AG09309 (cell line): ENCODE measurements at regions not wholly inside any gene's neighbourhood (a gene's known extent, or its start where the extent isn't known, plus 50 kb on each side); places are given as distances from the start of the nearest gene placed in this dataset.

Source experiments
- DNase-seq: peaks from one replicate; pipeline ENCODE4 v3.0.0-alpha.2; 2010; ENCODE audit warnings: low read depth
- H3K4me3 ChIP-seq: 2 replicates; pipeline ENCODE4 v1.5.1; 2011; ENCODE audit warnings: mild to moderate bottlenecking, low read depth, low read length, moderate library complexity; ENCODE audit not compliant: control insufficient read depth
- TF ChIP-seq, protein P1 (sequence below): IDR thresholded peaks from 2 replicates; pipeline ENCODE4 v1.5.1; 2011; ENCODE audit warnings: mild to moderate bottlenecking, low read depth, low read length, inconsistent platforms; ENCODE audit not compliant: insufficient read depth, control insufficient read depth; ENCODE audit errors: missing control alignments

DNA sequence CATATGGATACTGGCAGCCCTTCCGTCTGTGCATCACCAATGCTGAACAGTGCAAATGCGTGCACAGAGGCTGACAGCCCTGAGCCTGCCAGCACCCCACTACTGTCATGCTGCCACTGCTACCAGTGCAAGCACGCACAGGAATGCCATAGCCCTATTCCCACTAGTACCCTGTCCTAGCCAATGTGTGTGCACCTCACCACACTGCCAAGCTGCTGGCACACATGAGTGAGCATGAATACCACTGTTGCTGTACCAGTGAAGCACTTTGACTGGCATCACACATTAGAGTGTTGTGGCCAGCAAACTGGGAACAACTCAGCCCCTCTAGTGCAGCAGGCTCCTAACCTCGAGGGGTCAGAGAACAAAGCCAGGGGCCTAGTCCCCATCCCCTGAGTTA is 102.9 kb upstream of the PCDH10 start:
- TF ChIP-seq, protein P1, sequence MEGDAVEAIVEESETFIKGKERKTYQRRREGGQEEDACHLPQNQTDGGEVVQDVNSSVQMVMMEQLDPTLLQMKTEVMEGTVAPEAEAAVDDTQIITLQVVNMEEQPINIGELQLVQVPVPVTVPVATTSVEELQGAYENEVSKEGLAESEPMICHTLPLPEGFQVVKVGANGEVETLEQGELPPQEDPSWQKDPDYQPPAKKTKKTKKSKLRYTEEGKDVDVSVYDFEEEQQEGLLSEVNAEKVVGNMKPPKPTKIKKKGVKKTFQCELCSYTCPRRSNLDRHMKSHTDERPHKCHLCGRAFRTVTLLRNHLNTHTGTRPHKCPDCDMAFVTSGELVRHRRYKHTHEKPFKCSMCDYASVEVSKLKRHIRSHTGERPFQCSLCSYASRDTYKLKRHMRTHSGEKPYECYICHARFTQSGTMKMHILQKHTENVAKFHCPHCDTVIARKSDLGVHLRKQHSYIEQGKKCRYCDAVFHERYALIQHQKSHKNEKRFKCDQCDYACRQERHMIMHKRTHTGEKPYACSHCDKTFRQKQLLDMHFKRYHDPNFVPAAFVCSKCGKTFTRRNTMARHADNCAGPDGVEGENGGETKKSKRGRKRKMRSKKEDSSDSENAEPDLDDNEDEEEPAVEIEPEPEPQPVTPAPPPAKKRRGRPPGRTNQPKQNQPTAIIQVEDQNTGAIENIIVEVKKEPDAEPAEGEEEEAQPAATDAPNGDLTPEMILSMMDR = no peak
- H3K4me3 ChIP-seq = no peak overlapping the region
- DNase-seq = no peak

DNA sequence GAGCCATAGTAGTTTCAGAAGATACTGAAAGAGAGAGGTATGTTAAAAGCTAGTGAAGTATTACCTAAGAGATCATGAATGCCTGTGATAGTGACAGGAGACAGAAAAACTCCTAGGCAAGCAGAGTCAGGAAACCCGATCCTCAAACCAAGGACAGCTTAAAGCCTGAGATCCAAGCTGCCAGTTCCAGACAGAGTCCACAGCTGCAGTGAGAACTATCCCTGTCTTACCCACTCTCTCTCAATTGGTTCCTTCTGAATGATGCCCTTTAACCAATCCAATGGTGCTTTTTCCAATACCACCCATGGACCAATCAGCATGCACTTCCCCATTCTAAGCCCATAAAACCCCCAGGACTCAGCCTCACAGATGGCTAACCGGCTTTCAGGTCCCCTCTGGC is 90.4 kb upstream of the PCDH10 start:
- DNase-seq = no peak
- no peak overlapping the region for H3K4me3 ChIP-seq
- TF ChIP-seq, protein P1 = no peak

DNA sequence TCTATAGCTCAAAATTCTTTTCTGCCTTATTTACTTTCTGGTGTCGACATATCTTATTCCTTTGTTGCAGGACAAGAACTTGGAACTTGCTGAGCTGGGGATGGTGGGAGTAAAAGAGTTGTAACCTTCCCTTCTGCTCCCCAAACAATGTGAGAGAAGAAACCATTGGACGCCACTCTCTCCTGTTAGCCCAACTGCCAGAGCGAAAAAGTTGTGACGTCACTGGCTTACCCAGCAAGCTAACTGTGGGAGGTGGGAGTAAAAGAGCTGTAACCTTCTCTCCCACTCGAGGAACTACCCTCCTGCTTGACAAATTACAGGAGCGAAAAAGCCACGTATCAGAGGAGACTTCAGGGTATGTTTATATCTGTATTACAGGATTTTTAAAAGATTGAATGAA is 90.0 kb upstream of the PCDH10 start:
- TF ChIP-seq, protein P1 = no peak
- H3K4me3 ChIP-seq = no peak overlapping the region
- no peak for DNase-seq

DNA sequence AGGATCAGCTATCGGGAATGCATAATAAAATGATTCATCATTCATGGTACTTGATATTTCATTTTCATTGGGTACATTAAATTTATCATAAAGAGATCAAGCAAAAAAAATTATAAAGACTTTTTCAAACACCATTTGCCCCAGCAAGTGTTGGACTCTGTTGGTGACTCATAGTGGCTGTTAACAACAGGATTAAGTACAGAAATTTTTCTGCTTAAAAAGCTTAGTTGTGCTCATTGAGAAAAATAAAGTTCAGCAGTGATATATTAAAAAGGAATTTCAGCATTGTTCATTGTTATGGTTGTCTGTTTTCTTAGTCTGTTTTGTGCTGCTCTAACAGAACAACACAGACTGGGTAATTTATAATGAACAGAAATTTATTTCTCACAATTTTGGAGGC is 86.2 kb upstream of the PCDH10 start:
- DNase-seq = no peak
- TF ChIP-seq, protein P1 = no peak
- no peak overlapping the region for H3K4me3 ChIP-seq

DNA sequence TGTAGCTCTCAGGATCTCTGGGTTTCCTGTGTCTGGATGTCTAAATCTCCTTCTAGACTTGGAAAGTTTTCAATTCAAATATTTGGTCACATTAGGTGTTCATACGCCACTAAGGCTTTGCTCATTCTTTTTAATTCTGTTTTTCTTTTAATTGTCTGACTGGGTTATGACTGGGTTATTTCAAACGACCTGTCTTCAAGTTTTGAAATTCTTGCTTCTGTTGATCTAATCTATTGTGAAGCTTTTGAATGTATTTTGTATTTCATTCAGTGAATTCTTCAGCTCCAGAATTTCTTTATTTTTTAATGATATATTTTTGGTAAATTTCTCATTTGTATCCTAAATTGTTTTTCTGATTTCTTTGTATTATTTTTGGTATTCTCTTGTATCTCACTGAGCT is 81.0 kb upstream of the PCDH10 start:
- TF ChIP-seq, protein P1 = no peak
- no peak for DNase-seq
- H3K4me3 ChIP-seq = no peak overlapping the region

DNA sequence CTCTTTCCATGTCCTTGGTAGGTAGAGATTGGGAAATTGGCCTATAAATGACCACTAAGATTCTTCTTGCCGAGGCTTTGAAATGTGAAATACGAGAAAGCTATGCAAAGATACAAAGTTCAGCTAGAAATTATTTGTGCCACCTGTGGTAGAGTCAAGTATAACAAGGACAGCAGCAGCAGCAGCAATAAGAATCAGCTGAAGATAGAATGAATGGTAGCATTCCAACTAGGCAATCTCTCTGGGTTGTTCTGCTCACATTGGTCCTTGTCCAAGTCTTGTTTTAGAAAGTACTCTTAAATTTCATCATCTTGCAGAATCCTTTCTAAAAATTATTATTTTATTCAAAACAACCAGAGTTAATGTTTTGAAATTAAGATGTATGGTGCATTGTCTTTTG is 67.8 kb upstream of the PCDH10 start:
- no peak overlapping the region for H3K4me3 ChIP-seq
- TF ChIP-seq, protein P1 = no peak

DNA sequence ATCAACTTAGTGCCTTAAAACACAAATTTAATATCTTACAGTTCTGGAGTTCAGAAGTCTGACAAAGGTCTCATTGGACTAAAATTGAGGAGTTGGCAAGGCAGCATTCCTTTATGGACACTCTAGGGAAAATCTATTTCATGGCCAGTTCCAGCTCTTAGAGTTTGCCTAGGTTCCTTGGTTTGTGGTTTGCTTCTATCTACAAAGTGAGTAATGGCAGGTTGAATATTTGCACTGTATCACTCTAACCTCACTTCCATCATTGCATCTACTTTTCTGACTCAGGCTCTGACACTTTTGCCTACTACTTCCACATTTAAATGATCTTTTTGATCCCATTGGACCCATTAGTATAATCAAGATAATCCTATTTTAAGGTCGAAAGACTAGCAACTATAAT is 64.7 kb upstream of the PCDH10 start:
- TF ChIP-seq, protein P1 = no peak
- DNase-seq = no peak
- H3K4me3 ChIP-seq = no peak overlapping the region

More for the DNA sequence above, 67.8 kb upstream of the PCDH10 start:
- no peak for DNase-seq
